RKO (cell line): ENCODE measurements at regions not wholly inside any gene's neighbourhood (a gene's known extent, or its start where the extent isn't known, plus 50 kb on each side); places are given as distances from the start of the nearest gene placed in this dataset.
A peak's percentile ranks its signal among the peaks of the same experiment; 100 is the strongest.
"Not testable (repeated sequence)": the region's sequence is repeated elsewhere in the genome, so short reads cannot be mapped to it uniquely, and the experiment has no call there.

Experiments
- DNase-seq: peaks from one replicate; pipeline ENCODE4 v3.0.0-alpha.2; 2016; ENCODE audit warnings: low spot score

DNA sequence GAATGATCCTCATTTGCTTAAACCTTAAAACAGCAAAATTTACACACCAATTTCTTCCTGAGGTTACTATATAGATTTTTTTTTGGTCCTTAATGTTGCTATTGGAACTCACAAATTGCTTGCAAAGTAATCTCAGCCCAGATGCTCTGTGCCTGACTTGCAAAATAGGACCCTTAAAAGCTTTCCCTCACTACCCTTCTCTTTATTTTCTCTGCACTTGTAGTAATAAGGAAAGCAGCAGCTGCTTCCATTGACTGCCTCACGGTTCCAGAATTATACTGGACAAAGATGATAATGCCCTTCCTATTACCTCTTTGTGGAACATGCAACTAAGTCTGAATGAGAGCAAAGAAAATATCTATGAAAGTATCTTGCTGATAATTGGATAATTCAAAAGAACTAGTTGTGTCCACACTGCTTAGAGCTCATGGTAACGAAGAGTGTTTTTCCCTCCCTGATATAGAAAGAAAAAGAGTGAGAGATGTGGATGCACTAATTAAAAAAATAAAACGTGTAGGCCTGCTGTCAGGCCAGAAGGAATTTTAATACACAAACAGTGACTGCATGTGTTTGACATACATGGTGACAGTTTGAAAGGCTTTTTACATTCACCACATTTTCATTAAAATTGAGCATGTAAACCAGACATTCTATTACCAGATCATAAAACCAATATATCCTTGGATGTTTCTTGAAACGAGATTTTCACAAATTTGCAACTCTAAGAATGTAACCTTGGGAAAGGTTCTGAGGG, 783.1 kb downstream of the GBE1 start:
- no peak for DNase-seq

DNA sequence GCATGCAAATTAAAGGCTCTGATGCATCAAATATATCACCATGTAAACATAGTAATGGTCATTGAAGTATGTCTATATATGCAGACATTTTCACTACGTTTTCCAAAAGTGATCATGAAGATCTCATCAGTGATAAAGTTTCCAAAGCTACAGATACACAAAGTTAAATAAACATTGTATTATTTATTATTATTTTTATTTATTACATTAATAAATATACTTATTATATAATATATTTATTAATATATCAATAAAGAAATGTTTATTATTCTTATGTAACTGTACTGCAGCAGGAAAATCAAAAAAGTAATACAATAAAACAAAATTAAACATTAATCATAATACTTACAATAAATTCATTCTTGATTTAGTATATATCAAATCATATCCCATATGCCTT, 791.2 kb downstream of the GBE1 start:
- DNase-seq, result no peak

DNA sequence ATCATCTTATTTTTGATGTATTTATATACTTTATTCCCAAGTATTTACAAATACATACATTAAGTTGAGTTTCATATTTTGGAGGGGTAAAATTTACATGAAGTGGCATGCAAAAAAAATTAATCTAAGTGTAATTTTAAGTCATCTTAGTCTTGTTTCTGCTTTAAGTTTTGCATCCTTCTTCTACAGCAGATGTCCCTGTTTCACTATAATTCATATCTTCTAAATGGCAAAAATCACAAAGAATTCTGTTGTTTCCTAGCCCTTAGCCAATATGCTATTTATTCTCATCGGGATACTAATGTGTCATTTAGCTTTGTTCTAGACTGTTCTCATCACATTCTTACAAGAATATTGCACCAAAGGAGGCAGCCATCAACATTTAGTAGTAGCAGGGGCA, 831.9 kb downstream of the GBE1 start:
- no peak for DNase-seq

DNA sequence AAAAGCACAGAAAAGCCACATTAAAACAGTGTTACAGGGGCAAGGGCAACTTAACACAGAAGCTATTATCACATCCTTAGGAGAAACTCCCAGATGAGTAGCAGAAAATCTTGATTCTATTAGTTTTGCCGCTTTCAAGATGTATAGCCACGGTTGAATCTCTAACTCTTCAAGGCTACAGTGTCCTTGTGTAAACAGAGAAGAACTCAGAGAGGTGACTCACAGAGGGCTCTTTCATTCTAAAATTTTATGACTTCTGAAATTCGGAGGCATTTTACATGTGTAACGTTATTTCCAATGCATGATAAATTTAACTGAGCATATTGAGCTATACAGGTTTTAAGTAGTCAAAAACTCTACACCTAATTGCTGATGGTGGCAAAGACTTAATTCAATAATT, 846.6 kb downstream of the GBE1 start:
- no peak for DNase-seq

DNA sequence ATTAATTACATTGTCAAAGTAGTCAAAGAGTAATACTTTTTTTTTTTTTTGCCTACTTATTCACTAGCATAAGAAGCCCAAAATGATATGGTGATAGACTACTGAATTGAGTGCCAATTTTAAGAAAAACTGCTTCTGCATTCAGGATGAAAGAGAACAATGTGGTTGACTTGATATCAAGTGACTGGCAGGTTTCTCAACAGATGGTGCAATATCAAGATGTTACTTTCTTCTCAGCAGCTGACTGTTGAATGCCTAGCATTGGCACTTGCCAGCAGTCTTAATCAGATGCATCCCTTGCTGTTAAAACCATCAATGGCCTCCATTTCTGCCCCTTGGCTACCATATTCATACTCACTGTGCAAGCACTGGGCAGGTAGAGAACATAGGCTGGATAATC, 863.2 kb downstream of the GBE1 start:
- no peak for DNase-seq

DNA sequence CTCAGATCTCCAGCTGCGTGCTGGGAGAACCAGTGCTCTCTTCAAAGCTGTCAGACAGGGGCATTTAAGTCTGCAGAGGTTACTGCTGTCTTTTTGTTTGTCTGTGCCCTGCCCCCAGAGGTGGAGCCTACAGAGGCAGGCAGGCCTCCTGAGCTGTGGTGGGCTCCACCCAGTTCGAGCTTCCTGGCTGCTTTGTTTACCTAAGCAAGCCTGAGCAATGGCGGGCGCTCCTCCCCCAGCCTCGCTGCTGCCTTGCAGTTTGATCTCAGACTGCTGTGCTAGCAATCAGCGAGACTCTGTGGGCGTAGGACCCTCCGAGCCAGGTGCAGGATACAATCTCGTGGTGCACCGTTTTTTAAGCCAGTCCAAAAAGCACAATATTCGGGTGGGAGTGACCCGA, 864.4 kb downstream of the GBE1 start:
- not testable (repeated sequence) for DNase-seq

DNA sequence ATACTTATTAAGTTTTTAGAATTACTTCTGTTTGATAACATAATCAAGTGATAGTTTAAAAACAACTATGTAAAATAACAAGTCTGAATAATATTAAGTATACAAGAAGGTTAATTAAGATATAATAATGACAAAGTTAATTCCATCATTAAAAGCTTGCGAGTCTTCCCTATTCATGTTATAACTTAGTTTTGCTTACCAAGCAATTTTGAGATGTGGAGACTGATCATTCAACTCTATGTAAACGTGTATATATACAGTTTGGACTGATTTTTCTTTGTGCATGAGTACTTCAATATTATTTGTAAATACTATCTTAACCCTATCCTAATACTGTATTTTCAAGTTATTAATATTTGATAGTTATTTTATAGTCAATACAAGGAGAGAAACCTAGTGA, 870.9 kb downstream of the GBE1 start:
- DNase-seq, result no peak

DNA sequence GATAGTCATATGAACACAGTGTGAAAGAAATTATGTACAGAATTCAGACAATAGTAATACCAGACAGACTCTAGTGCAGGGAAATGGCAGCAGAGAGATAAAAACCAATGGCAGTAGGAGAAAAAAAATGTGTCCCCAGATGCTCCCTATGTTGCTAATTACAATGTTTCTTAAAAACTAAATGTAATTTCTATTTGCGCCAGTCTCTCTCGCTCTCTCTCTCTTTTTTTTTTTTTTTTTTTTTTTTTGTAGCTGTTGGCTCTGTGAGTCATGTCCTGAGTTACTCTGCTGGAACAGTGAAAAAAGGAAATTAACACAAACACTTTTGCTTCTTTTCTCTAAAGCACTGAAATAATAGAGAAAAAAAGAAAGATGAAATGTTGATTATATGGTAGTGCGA, 871.9 kb downstream of the GBE1 start:
- DNase-seq, result peak; percentile 11

DNA sequence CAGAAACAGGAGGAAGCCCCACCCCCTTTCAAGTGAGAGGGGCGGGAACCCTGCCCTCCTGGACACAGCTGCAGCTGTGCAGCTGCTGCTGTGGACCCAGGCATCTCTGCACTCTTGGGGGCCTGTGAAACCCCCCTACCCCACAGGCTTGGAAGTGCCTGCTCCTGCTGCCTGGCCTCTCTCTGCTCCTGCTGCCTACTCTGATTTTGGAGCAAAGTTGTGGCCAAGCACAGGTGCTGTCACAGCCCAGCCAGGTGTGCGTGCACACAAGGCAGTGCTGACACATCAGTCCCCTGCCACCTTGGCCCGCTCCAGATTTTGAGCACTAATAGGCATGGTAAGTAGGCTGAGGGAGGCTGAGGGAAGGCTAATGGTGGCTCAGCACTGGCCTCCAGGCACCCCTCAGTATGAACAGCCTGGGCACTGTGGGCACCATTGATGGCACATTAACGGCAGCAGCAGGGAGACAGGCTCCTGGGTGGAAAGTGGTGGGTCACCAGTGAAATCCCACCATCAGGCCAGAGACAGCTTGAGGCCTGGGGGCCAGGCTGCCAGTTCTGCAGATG, 890.9 kb downstream of the GBE1 start:
- DNase-seq, result no peak

DNA sequence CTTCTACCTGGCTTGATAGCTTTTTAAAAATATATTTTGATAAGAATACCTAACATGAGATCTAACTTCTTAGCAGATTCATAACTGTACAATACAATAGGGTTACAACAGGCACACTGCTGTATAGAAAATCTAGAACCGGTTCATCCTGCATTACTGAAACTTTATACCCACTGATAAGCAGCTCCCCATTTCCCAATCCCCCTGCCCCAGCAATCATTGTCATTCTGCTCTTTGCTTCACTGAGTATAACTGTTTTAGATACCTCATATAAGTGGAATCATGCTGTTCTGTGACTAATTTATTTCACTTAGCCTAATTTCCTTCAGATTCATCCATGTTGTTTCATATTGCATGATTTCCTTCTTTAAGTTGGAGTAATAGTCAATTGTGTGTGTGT, 906.0 kb downstream of the GBE1 start:
- no peak for DNase-seq

DNA sequence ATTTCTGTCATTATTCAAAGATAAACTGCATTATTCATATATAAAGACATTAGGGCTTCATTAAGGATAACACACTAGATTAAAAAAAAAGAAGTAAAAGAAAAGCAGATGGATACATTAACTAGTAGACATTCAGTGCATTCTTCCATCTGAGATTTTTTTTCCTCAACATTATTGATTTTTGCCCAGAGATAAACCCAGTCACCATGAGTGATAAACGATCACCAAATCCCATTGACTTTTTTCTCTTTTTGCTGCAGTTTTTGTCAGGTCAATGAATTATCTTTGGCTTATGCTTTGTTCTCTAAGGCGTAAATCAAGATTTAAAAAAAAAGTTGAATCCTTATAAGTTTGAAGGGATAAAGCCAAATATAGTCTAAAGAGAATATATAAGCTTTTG, 925.0 kb downstream of the GBE1 start:
- no peak for DNase-seq

DNA sequence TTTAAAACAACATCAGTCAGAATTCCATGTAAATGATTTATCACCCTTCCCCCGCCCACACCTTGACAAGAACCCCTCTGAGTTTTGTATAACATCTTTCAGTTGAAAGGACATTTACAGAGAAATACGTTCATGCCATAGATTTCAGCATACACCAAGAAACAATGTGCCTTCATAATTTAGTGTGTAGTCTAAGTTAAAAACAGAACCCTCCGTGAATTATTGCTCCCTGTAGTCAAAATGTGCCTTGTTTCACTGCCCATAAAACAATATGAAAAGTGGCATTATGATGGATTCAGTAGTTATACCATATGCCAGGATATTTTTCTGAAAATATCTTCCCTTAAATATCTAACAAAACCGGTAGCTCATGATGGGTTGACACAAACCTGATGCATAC, 953.9 kb downstream of the GBE1 start:
- no peak for DNase-seq

DNA sequence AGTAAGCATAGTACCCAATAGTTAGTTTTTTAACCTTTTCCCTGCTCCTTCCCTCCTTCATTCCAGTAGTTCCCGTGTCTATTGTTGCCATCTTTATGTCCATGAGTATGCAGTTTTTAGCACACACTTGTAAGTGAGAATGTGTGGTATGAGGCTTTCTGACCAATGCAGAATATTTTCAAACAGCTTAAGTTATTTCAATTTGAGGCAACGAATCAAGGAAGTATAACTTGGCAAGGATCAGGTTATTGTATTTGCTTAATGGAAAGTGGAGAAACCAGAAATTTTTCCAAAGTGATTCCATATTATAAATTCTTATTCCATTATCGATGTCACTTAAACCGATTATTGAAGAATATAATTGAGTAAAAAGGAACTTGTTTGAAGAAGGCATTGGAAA, 954.8 kb downstream of the GBE1 start:
- DNase-seq, result no peak

DNA sequence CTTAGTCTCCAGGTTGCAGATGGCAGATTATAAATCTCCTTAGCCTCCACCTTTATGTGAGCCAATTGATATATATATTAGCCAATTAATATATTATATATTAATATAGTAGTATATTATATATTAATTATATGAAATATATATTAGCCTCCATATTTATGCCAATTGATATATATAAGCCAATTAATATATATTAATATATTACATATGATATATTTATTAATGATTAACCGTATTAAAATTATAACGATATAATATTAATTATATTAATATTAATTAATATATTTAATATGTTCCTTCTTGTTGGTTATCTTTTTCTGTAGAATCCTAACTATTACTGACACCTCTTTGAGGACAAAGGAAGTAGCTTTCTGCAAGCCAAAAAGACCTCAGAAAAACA, 972.5 kb downstream of the GBE1 start:
- no peak for DNase-seq

DNA sequence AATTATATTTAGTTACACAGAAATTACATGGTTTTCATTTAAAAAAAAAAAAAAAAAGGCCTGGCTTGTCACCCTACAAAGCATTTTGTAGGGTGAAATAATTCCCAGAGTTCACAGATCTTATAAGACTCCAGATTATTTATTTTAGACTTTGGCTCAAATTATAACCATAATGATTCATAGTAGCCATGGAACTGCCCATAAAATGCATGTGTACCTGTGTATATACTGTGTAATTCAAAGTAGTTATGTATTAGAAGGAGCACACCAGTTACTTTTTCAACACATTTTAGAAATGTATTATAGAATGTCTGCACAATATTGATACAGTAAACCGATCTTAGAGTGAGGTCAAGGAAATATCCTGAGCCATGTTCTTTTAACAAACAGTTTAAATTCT, 975.6 kb downstream of the GBE1 start:
- DNase-seq, result no peak

DNA sequence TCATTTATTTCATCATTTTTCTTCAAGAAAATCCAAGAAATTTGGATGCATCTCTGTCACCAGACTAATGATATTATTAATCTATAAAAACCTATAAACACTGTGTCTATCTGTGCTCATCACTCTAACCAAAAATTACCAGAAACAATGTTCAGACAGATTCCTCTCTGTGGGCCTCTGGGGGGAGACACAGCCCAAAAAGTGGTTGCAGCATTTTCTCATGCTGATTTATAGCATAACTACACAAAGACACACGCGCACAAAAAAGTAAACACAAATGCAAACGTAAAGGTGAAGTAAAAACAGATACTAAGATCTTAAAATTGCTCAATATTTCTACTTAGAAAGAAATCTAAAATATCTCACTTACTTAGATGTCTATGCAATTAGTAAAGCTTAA, 976.0 kb downstream of the GBE1 start:
- peak; percentile 60 for DNase-seq

DNA sequence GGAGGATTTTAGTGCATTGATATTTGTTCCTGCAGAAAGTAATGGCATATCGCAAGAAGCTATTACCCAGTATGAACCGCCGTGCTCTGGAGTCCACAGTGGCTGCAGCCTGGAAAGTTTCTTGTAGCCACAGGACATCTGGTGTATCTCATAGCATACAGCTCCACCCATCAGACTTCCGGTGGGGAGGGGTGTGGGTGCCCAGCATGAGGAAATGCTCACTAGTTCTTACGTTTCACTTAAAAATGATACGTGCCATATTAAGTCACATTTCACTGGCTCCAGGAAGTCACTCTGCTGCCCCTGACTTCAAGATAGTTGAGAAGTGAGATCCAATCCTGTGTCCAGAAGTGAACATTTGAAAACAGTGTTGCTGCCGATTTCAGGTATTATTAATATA, 990.4 kb downstream of the GBE1 start:
- no peak for DNase-seq

DNA sequence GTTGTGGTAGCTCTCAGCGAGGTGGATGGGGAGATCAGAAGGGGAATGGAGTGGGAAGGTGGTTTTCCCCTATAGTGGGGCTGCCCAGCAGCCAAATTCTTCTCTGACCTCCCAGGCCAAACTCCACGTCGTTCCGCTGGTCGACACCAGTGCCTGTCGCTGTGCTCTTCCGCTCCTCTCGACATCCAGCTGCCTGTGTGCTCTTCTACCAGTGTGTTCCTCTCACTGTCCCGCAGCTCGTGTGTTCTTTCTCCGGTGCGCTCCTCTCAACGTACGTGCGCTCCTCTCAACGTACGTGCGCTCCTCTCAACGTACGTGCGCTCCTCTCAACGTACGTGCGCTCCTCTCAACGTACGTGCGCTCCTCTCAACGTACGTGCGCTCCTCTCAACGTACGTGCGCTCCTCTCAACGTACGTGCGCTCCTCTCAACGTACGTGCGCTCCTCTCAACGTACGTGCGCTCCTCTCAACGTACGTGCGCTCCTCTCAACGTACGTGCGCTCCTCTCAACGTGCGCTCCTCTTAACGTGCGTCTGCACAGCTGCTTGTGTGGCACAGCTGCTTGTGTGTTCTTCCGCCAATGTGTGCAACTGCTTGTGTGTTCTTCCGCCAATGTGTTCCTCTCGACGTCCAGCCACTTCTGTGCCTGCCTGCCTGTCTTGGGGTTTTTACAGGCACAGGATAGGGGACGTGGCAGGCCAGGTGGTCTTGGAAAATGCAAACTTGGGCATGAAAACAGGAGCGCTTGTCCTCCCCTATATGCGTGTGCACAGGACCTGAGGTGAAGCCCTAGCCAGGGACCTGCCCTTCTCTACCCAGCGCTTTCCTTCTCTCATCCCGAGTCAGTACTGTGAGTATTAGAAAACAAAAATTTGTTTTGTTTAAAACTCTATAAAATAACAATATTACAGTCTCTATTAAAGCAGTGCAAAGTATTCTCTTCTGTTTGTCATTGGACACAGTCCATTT, 991.1 kb downstream of the GBE1 start:
- no peak for DNase-seq

DNA sequence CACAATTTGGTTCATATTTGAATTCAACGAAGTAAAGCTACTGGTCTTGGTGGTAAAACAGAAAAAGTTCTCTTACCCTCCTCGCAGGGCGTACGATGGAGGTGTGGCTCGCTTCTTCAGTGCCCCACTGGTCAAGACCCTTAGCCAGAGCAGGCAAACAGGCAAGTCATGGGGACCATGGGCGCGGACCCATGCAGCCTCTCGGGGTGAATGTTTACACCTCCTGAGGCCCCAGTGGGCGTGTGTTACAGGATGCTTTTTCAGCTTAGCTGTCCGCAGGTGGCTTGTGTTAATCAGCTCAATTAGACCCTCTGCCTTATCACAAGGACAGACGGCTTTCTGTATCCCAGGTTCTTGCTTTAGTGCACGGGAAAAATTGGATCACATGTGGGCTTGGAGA, 991.8 kb downstream of the GBE1 start:
- no peak for DNase-seq

DNA sequence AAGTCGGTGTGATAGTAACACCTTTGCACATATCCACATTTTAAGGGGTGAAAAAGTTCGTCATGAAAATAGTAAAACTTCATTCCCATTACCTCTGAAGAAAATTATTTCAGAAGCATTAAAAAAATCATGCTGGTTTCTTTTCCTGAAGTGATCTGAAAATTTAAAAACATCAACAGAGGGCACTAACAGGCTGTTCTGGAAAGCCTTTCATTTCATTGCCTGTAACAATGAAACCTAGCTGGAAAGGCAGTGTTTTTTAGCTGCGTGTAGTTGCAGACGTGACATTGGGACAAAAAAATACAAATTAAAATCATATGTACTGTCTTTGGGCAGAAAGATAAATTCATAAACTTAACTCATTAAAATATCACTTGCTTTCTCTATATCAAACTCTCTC, 993.8 kb downstream of the GBE1 start:
- DNase-seq, result no peak

DNA sequence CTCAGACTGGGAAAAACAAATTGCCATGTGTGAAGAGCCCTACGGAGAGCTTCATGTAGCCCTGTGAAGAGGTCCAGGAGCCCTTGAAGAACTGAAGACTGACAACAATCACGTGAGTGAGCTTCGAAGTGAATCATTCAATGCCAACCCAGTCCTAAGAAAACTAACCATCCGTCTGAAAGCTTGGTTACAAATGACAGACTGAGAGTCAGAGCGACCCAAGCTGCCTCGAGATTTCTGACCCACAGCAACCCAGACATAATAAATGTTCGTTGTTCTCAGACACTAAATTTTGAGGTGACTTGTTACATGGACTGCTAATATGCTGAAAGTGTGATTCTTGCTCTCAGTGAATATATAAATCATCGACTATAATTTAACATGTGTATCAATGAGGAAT, 987.2 kb upstream of the ROBO1 start:
- DNase-seq, result no peak

DNA sequence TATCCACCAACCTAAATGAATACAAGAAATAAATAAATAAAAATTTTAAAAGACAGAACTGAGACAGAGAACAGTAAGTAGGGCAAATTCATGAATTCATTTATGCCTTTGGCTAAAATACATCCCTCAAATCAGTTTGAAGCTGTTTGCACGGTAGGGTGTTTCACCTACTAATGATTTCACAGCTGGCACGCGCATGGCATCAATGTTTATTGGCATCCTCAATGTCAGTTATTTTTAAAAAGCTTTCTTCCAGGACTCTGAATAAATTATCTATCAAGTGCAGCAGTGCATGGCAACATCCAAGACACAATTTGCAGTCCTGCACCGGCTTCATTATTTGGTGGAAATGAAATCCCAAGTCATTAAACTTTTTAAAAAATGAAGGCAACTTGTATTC, 985.2 kb upstream of the ROBO1 start:
- DNase-seq, result no peak

DNA sequence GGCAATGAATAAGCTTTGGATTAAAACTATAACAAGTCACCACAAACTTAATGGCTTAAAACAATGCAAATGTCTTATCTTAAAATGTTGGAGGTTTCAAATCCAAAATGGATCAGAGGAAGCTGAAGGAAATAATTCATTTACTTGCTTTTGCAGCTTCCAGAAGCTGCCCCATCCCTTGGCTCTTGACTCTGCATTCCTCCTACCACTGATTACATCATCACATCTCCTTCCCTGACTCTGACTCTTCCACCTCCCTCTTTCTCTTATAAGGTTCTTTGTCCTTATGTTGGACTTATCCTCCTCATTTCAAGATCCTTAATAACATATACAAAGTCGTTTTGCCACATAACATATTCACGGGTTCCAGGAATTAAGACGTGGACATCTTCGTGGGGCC, 982.8 kb upstream of the ROBO1 start:
- DNase-seq, result no peak
